ENCODE measurements at regions not wholly inside any gene's neighbourhood (a gene's known extent, or its start where the extent isn't known, plus 50 kb on each side); places are given as distances from the start of the nearest gene placed in this dataset.

GRCh38 chr10:81792729-81793128 is 82.3 kb upstream of the NRG3 start:
- Histone ChIP-seq H3K9me3 (replicated peaks; ENCODE audit: control insufficient read depth, insufficient read depth, low read length) (no peaks in the 10 kb centered on the region), H3K27ac (ENCODE audit: control insufficient read depth, insufficient read depth) (no peak overlapping the region), H3K4me1 (ENCODE audit: control insufficient read depth, insufficient read depth, low read length) (no peaks in the 10 kb centered on the region), H3K4me2 (ENCODE audit: control insufficient read depth, insufficient read depth) (no peak overlapping the region), H3K27me3 (replicated peaks in 1 of 2; ENCODE audit: control insufficient read depth in 2 of 2, insufficient read depth in 2 of 2, low read length in 1 of 2) (no peaks in the 10 kb centered on the region), H2AFZ (ENCODE audit: control insufficient read depth, low read depth, low read length) (no peak overlapping the region), H3K36me3 (ENCODE audit: control insufficient read depth in 2 of 2, insufficient read depth in 2 of 2, low read length in 1 of 2) (no peaks in the 10 kb centered on the region), H4K20me1 (ENCODE audit: control insufficient read depth, insufficient read depth) (no peaks in the 10 kb centered on the region), H3K4me3 (no peak overlapping the region), H3K79me2 (ENCODE audit: control insufficient read depth, insufficient read depth, low read length) (no peaks in the 10 kb centered on the region), H3K9ac (ENCODE audit: control insufficient read depth, insufficient read depth, low read length) (no peak overlapping the region)
- ChIA-PET CTCF (no interaction called here), POLR2A (no interaction called here), SMC1A (ENCODE audit: uncharacterized antibody, unreplicated experiment) (no interaction called here), RAD21 (ENCODE audit: unreplicated experiment) (no interaction called here)
- DNase-seq (ENCODE audit: low read depth, low spot score) (no peak), FAIRE-seq (no peak), ATAC-seq (no peak)
- in situ Hi-C loops (cut with MboI), result no loop called here
- 5% methylated on average over 2 of the region's 2 CpGs for WGBS (ENCODE audit: insufficient coverage, insufficient replicate concordance, low lambda C conversion rate, missing lambda C conversion rate)
- intact Hi-C loops (cut with micrococcal nuclease; ENCODE audit: unreplicated experiment), result no loop called here
- BruUV-seq (replicated peaks), result no TSS peak
- TF ChIP-seq SIN3A (IDR thresholded peaks at IDR 0.05; ENCODE audit: low read depth, low read length), result no peak
- TF ChIP-seq ZNF687 (IDR thresholded peaks at IDR 0.05), result no peak
- TF ChIP-seq, protein P1, sequence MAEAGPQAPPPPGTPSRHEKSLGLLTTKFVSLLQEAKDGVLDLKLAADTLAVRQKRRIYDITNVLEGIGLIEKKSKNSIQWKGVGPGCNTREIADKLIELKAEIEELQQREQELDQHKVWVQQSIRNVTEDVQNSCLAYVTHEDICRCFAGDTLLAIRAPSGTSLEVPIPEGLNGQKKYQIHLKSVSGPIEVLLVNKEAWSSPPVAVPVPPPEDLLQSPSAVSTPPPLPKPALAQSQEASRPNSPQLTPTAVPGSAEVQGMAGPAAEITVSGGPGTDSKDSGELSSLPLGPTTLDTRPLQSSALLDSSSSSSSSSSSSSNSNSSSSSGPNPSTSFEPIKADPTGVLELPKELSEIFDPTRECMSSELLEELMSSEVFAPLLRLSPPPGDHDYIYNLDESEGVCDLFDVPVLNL (IDR thresholded peaks at IDR 0.05; ENCODE audit: low read depth, low read length), result no peak
- no peak for TF ChIP-seq NR2F1 (conservative IDR thresholded peaks at IDR 0.05)
- no peak for TF ChIP-seq FOXK2 (IDR thresholded peaks at IDR 0.05)
